RWPE2 (cell line): ENCODE measurements at regions not wholly inside any gene's neighbourhood (a gene's known extent, or its start where the extent isn't known, plus 50 kb on each side); places are given as distances from the start of the nearest gene placed in this dataset.

Experiments
- ATAC-seq: fragments of 200-7000 bp; cut with Tn5 transposase; 3 replicates; pipeline ENCODE4 v1.9.1; 2021; ENCODE audit warnings: low read depth
- DNase-seq: peaks from one replicate; pipeline ENCODE4 v3.0.0-alpha.2; 2020; ENCODE audit warnings: low spot score
- H3K27ac ChIP-seq: fragments of 450-650 bp; 2 replicates; pipeline ENCODE4 v1.5.1; 2017; ENCODE audit warnings: mild to moderate bottlenecking; ENCODE audit not compliant: poor library complexity, severe bottlenecking
- H3K27me3 ChIP-seq: fragments of 250-450 bp; sonication (Bioruptor Pico); 2 replicates; pipeline ENCODE4 v1.5.1; 2021; ENCODE audit warnings: mild to moderate bottlenecking, moderate library complexity; ENCODE audit not compliant: insufficient read depth, poor library complexity, severe bottlenecking
- H3K36me3 ChIP-seq: fragments of 250-450 bp; sonication (Bioruptor Pico); 2 replicates; pipeline ENCODE4 v1.5.1; 2020; ENCODE audit warnings: low read depth, mild to moderate bottlenecking, moderate library complexity
- H3K4me1 ChIP-seq: fragments of 250-450 bp; sonication (Bioruptor Pico); 2 replicates; pipeline ENCODE4 v1.5.1; 2021; ENCODE audit warnings: mild to moderate bottlenecking, moderate library complexity; ENCODE audit not compliant: insufficient read depth, poor library complexity, severe bottlenecking
- H3K4me3 ChIP-seq: fragments of 250-450 bp; sonication (Bioruptor Pico); 2 replicates; pipeline ENCODE4 v1.5.1; 2021; ENCODE audit warnings: mild to moderate bottlenecking, moderate library complexity; ENCODE audit not compliant: severe bottlenecking
- H3K9me3 ChIP-seq: fragments of 250-450 bp; sonication (Bioruptor Pico); 2 replicates; pipeline ENCODE4 v1.5.1; 2021; ENCODE audit warnings: mild to moderate bottlenecking, moderate library complexity; ENCODE audit not compliant: severe bottlenecking
- CTCF ChIP-seq: fragments of 450-650 bp; IDR thresholded peaks from one replicate; pipeline ENCODE4 v1.5.1; 2017; ENCODE audit warnings: mild to moderate bottlenecking, moderate library complexity; ENCODE audit not compliant: poor library complexity, severe bottlenecking

- Histone ChIP-seq H3K36me3 (no peaks in the 10 kb centered on the region), H3K9me3 (no peaks in the 10 kb centered on the region), H3K27ac (no peak overlapping the region), H3K4me3 (no peak overlapping the region), H3K27me3 (no peaks in the 10 kb centered on the region), H3K4me1 (no peaks in the 10 kb centered on the region)
- ATAC-seq: no peak
- DNase-seq: no peak
- TF ChIP-seq CTCF: no peak
Observed at GRCh38 chr1:170460414-170461155, 71.4 kb upstream of the GORAB start.

GRCh38 chr1:170461291-170461747, 70.6 kb upstream of the GORAB start:
- no peaks in the 10 kb centered on the region for H3K9me3 ChIP-seq

GRCh38 chr1:170461762-170462384, 70.1 kb upstream of the GORAB start:
- no peaks in the 10 kb centered on the region for H3K27me3 ChIP-seq
- TF ChIP-seq CTCF: no peak
- ATAC-seq (no peak), DNase-seq (no peak)
- H3K9me3 ChIP-seq: no peaks in the 10 kb centered on the region
- H3K36me3 ChIP-seq: no peaks in the 10 kb centered on the region
- no peak overlapping the region for H3K27ac ChIP-seq
- H3K4me1 ChIP-seq: no peaks in the 10 kb centered on the region
- no peak overlapping the region for H3K4me3 ChIP-seq

More at GRCh38 chr1:170461291-170461747, 70.6 kb upstream of the GORAB start:
- TF ChIP-seq CTCF: no peak
- H3K27me3 ChIP-seq: no peaks in the 10 kb centered on the region
- no peaks in the 10 kb centered on the region for H3K4me1 ChIP-seq
- no peak overlapping the region for H3K4me3 ChIP-seq
- no peak overlapping the region for H3K27ac ChIP-seq
- no peak for ATAC-seq
- H3K36me3 ChIP-seq: no peaks in the 10 kb centered on the region
- no peak for DNase-seq

- no peak for DNase-seq
- no peak for ATAC-seq
- Histone ChIP-seq H3K4me1 (no peaks in the 10 kb centered on the region), H3K27ac (no peak overlapping the region), H3K36me3 (no peaks in the 10 kb centered on the region), H3K9me3 (no peaks in the 10 kb centered on the region), H3K27me3 (no peaks in the 10 kb centered on the region), H3K4me3 (no peak overlapping the region)
- no peak for TF ChIP-seq CTCF
Observed at GRCh38 chr1:170470121-170470520, 61.8 kb upstream of the GORAB start.

GRCh38 chr1:170471398-170472053, 60.4 kb upstream of the GORAB start:
- H3K27ac ChIP-seq: no peak overlapping the region
- no peaks in the 10 kb centered on the region for H3K27me3 ChIP-seq
- no peak for TF ChIP-seq CTCF
- H3K4me1 ChIP-seq: no peaks in the 10 kb centered on the region
- H3K4me3 ChIP-seq: no peak overlapping the region
- DNase-seq: no peak
- H3K36me3 ChIP-seq: no peaks in the 10 kb centered on the region
- no peaks in the 10 kb centered on the region for H3K9me3 ChIP-seq
- no peak for ATAC-seq
